SK-N-SH treated with all-trans-retinoic acid at 6 μM for 48 hours (cell line): ENCODE measurements at regions not wholly inside any gene's neighbourhood (a gene's known extent, or its start where the extent isn't known, plus 50 kb on each side); places are given as distances from the start of the nearest gene placed in this dataset.

Source experiments
- ARNTL ChIP-seq: fragments of 450-650 bp; formaldehyde crosslinking; IDR thresholded peaks from 2 replicates; pipeline ENCODE4 v1.5.0; 2020; ENCODE audit warnings: low read depth, mild to moderate bottlenecking, moderate library complexity, borderline replicate concordance
- BACH2 ChIP-seq: fragments of 250-450 bp; sonication (Bioruptor Pico); IDR thresholded peaks from 2 replicates; pipeline ENCODE4 v1.9.0; 2021; ENCODE audit warnings: mild to moderate bottlenecking, borderline replicate concordance
- CSDC2 ChIP-seq: fragments of 250-450 bp; sonication (Bioruptor Pico); IDR thresholded peaks from 2 replicates; pipeline ENCODE4 v1.5.0; 2020; ENCODE audit warnings: mild to moderate bottlenecking, moderate library complexity
- ISL1 ChIP-seq: fragments of 250-450 bp; sonication (Bioruptor Pico); IDR thresholded peaks from 2 replicates; pipeline ENCODE4 v2.1.2; 2022; ENCODE audit warnings: mild to moderate bottlenecking, moderate library complexity
- RARB ChIP-seq: fragments of 250-450 bp; sonication (Bioruptor Pico); IDR thresholded peaks from 2 replicates; pipeline ENCODE4 v1.8.0; 2021; ENCODE audit warnings: mild to moderate bottlenecking, moderate library complexity
- TCF4 ChIP-seq: fragments of 250-450 bp; sonication (Bioruptor Pico); IDR thresholded peaks from 2 replicates; pipeline ENCODE4 v1.8.0; 2021; ENCODE audit warnings: mild to moderate bottlenecking, moderate library complexity, borderline replicate concordance
- ZC3H10 ChIP-seq: fragments of 250-450 bp; sonication (Bioruptor Pico); IDR thresholded peaks from 2 replicates; pipeline ENCODE4 v1.5.1; 2021; ENCODE audit warnings: mild to moderate bottlenecking, moderate library complexity
- ZFP30 ChIP-seq: fragments of 450-650 bp; formaldehyde crosslinking; IDR thresholded peaks from 2 replicates; pipeline ENCODE4 v1.5.0; 2022; ENCODE audit warnings: mild to moderate bottlenecking, moderate library complexity
- ZNF565 ChIP-seq: fragments of 450-650 bp; formaldehyde crosslinking; conservative IDR thresholded peaks from 2 replicates; pipeline ENCODE4 v1.5.0; 2020; ENCODE audit warnings: low read depth, mild to moderate bottlenecking, moderate library complexity
- ZNF70 ChIP-seq: fragments of 450-650 bp; formaldehyde crosslinking; IDR thresholded peaks from 2 replicates; pipeline ENCODE4 v1.5.0; 2020; ENCODE audit warnings: mild to moderate bottlenecking, moderate library complexity
- ZNF8 ChIP-seq: fragments of 450-650 bp; formaldehyde crosslinking; IDR thresholded peaks from 2 replicates; pipeline ENCODE4 v1.5.0; 2020; ENCODE audit warnings: mild to moderate bottlenecking, moderate library complexity

- TF ChIP-seq ZNF8 (CRISPR knock-in tag) (no peak), ARNTL (no peak), ZC3H10 (CRISPR knock-in tag) (no peak), ZNF565 (CRISPR knock-in tag) (no peak), ISL1 (no peak), TCF4 (CRISPR knock-in tag) (no peak), ZNF70 (CRISPR knock-in tag) (no peak), CSDC2 (CRISPR knock-in tag) (no peak), ZFP30 (no peak), BACH2 (no peak), RARB (no peak)
Measured at GRCh38 chr11:97022955-97023354, 633.1 kb downstream of the JRKL start.
